SK-N-SH (cell line): ENCODE measurements at regions not wholly inside any gene's neighbourhood (a gene's known extent, or its start where the extent isn't known, plus 50 kb on each side); places are given as distances from the start of the nearest gene placed in this dataset.

Source experiments
- CTCF ChIA-PET: fragments of 300-600, 350-600 bp; formaldehyde crosslinking; extraction: SDS; loops from one replicate; lab custom pipeline; 2021; lab: Yijun Ruan, JAX
- POLR2A ChIA-PET: fragments of 350-600 bp; sonication (Branson Sonifier 250); formaldehyde crosslinking; extraction: SDS; loops from one replicate; lab custom pipeline; 2020; ENCODE audit warnings: antibody characterized with exemption, inconsistent platforms; lab: Yijun Ruan, JAX
- DNase-seq: peaks from one replicate; pipeline ENCODE4 v3.0.0; 2012
- H2AFZ ChIP-seq: fragments of 200-600 bp; sonication (generic); 2 replicates; pipeline ENCODE4 v1.8.1; 2016; ENCODE audit warnings: antibody characterized with exemption, mild to moderate bottlenecking, low read depth
- H3F3A ChIP-seq: fragments of 200-600 bp; sonication (generic); replicated peaks from 2 replicates; pipeline ENCODE3; 2016; ENCODE audit warnings: antibody characterized with exemption, mild to moderate bottlenecking; ENCODE audit not compliant: insufficient read depth
- H3K27ac ChIP-seq, 2 experiments: fragments of 200-500 bp in 1 of 2; fragments of 200-600 bp in 1 of 2; sonication (Bioruptor generic) in 1 of 2; sonication (generic), shearing (Covaris generic) in 1 of 2; 2 replicates each; pipeline versions ENCODE4 v1.5.1 to v1.6.1; 2014 to 2016; ENCODE audit warnings: low read depth in 2 of 2, inconsistent platforms in 1 of 2, low read length in 1 of 2, mild to moderate bottlenecking in 1 of 2, mixed read lengths in 1 of 2
- H3K27me3 ChIP-seq: fragments of 200-600 bp; sonication (generic), shearing (Covaris generic); 2 replicates; pipeline ENCODE4 v1.6.1; 2016; ENCODE audit warnings: mixed run types; ENCODE audit not compliant: insufficient read depth
- H3K36me3 ChIP-seq, 2 experiments: fragments of 200-500 bp in 1 of 2; fragments of 200-600 bp in 1 of 2; sonication (Bioruptor generic) in 1 of 2; sonication (generic) in 1 of 2; replicated peaks in 1 of 2; 2 replicates each; pipeline versions ENCODE3 to v1.5.1; 2014 to 2016; ENCODE audit warnings: low read length in 1 of 2, mild to moderate bottlenecking in 1 of 2; ENCODE audit not compliant: insufficient read depth in 2 of 2, control insufficient read depth in 1 of 2
- H3K4me1 ChIP-seq, 2 experiments: fragments of 200-500 bp in 1 of 2; fragments of 200-600 bp in 1 of 2; sonication (Bioruptor generic) in 1 of 2; sonication (generic), shearing (Covaris generic) in 1 of 2; 2 replicates each; pipeline versions ENCODE4 v1.5.1 to v1.6.1; 2014 to 2016; ENCODE audit warnings: low read depth in 1 of 2, low read length in 1 of 2, mixed run types in 1 of 2; ENCODE audit not compliant: insufficient read depth in 2 of 2, control insufficient read depth in 1 of 2
- H3K4me2 ChIP-seq: fragments of 200-600 bp; sonication (generic), shearing (Covaris generic); 2 replicates; pipeline ENCODE4 v1.6.1; 2017; ENCODE audit warnings: mixed run types
- H3K4me3 ChIP-seq, 2 experiments: fragments of 200-500 bp in 1 of 2; fragments of 200-600 bp in 1 of 2; sonication (Bioruptor generic) in 1 of 2; sonication (generic), shearing (Covaris generic) in 1 of 2; 2 replicates each; pipeline versions ENCODE4 v1.5.1 to v1.8.1; 2014 to 2016; ENCODE audit warnings: low read depth in 2 of 2, inconsistent platforms in 1 of 2, low read length in 1 of 2, mild to moderate bottlenecking in 1 of 2, mixed read lengths in 1 of 2, moderate library complexity in 1 of 2
- H3K79me2 ChIP-seq: fragments of 200-600 bp; sonication (generic); 2 replicates; pipeline ENCODE4 v1.8.1; 2017; ENCODE audit warnings: mild to moderate bottlenecking; ENCODE audit not compliant: insufficient read depth
- H3K9ac ChIP-seq: fragments of 200-600 bp; sonication (generic); 2 replicates; pipeline ENCODE4 v1.6.1; 2017; ENCODE audit warnings: mixed run types
- H3K9me2 ChIP-seq: fragments of 200-600 bp; sonication (generic); 2 replicates; pipeline ENCODE4 v1.6.1; 2017; ENCODE audit warnings: mixed run types
- H3K9me3 ChIP-seq: fragments of 200-600 bp; sonication (generic); 2 replicates; pipeline ENCODE4 v1.6.1; 2017; ENCODE audit warnings: mixed run types, mild to moderate bottlenecking, moderate library complexity
- H4K20me1 ChIP-seq: fragments of 200-600 bp; sonication (generic); 2 replicates; pipeline ENCODE4 v1.6.1; 2017; ENCODE audit warnings: mild to moderate bottlenecking, mixed run types; ENCODE audit not compliant: insufficient read depth
- ELF1 ChIP-seq: IDR thresholded peaks from 2 replicates; pipeline ENCODE4 v1.4.0; 2012
- EP300 ChIP-seq, 2 experiments: IDR thresholded peaks; 2 replicates each; pipeline versions ENCODE4 v1.4.0 to v1.6.1; 2012; ENCODE audit warnings: borderline replicate concordance in 1 of 2, low read depth in 1 of 2, low read length in 1 of 2
- FOSL2 ChIP-seq: IDR thresholded peaks from 2 replicates; pipeline ENCODE4 v1.4.0; 2012; ENCODE audit warnings: low read depth, mild to moderate bottlenecking, moderate library complexity, borderline replicate concordance
- FOXM1 ChIP-seq: IDR thresholded peaks from 2 replicates; pipeline ENCODE4 v1.4.0; 2012; ENCODE audit warnings: low read depth, mild to moderate bottlenecking
- GATA2 ChIP-seq: sonication (generic); formaldehyde crosslinking; IDR thresholded peaks from 2 replicates; pipeline ENCODE4 v1.5.0; 2020; ENCODE audit warnings: mild to moderate bottlenecking, missing genetic modification reagents
- MEF2A ChIP-seq: IDR thresholded peaks from 2 replicates; pipeline ENCODE4 v1.4.0; 2012; ENCODE audit warnings: low read depth, borderline replicate concordance
- NFIC ChIP-seq: IDR thresholded peaks from 2 replicates; pipeline ENCODE4 v1.4.0; 2012; ENCODE audit warnings: borderline replicate concordance
- NRF1 ChIP-seq: IDR thresholded peaks from 2 replicates; pipeline ENCODE4 v1.6.1; 2012; ENCODE audit warnings: low read depth, mild to moderate bottlenecking, low read length
- RAD21 ChIP-seq: IDR thresholded peaks from 2 replicates; pipeline ENCODE4 v1.6.1; 2012; ENCODE audit warnings: mild to moderate bottlenecking, low read length
- RCOR1 ChIP-seq: fragments of 150-350 bp; IDR thresholded peaks from 2 replicates; pipeline ENCODE4 v1.6.1; 2017; ENCODE audit warnings: antibody characterized with exemption, low read length
- RFX5 ChIP-seq: IDR thresholded peaks from 2 replicates; pipeline ENCODE4 v1.6.1; 2012; ENCODE audit warnings: mild to moderate bottlenecking, improper control_type of control experiment, low read length
- RXRA ChIP-seq: IDR thresholded peaks from 2 replicates; pipeline ENCODE4 v1.4.0; 2012; ENCODE audit warnings: low read depth, mild to moderate bottlenecking, borderline replicate concordance
- SIN3A ChIP-seq: IDR thresholded peaks from 2 replicates; pipeline ENCODE4 v1.6.1; 2012; ENCODE audit warnings: low read depth, mild to moderate bottlenecking, low read length, moderate library complexity, borderline replicate concordance
- SMC3 ChIP-seq: IDR thresholded peaks from 2 replicates; pipeline ENCODE4 v1.6.1; 2012; ENCODE audit warnings: low read depth, low read length, improper control_type of control experiment
- TEAD4 ChIP-seq: IDR thresholded peaks from 2 replicates; pipeline ENCODE4 v1.4.0; 2012; ENCODE audit warnings: mild to moderate bottlenecking, borderline replicate concordance; ENCODE audit not compliant: insufficient read depth
- YY1 ChIP-seq: IDR thresholded peaks from 2 replicates; pipeline ENCODE4 v1.4.0; 2012; ENCODE audit warnings: low read depth, mild to moderate bottlenecking
- WGBS: methylation state at CpG from one replicate; pipeline ENCODE4 v1.1.6; 2017; ENCODE audit warnings: low lambda C conversion rate; 5-methylcytosine and 5-hydroxymethylcytosine counted together
- TF ChIP-seq, protein P1 (sequence below): fragments of 150-350 bp; IDR thresholded peaks from 2 replicates; pipeline ENCODE4 v1.6.1; 2016; ENCODE audit warnings: mild to moderate bottlenecking, low read depth, low read length
- TF ChIP-seq, protein P2 (sequence below): IDR thresholded peaks from 2 replicates; pipeline ENCODE4; 2012
- TF ChIP-seq, protein P3 (sequence below): fragments of 150-350 bp; IDR thresholded peaks from 2 replicates; pipeline ENCODE4 v1.6.1; 2017; ENCODE audit warnings: antibody characterized with exemption, low read length, low read depth, borderline replicate concordance
- TF ChIP-seq, protein P4 (sequence below): IDR thresholded peaks from 2 replicates; pipeline ENCODE4 v1.4.0; 2012; ENCODE audit warnings: low read depth
- TF ChIP-seq, protein P5 (sequence below): fragments of 200-600 bp; sonication (generic); IDR thresholded peaks from 2 replicates; pipeline ENCODE4 v1.6.1; 2017; ENCODE audit warnings: antibody characterized with exemption, mild to moderate bottlenecking, moderate library complexity

DNA sequence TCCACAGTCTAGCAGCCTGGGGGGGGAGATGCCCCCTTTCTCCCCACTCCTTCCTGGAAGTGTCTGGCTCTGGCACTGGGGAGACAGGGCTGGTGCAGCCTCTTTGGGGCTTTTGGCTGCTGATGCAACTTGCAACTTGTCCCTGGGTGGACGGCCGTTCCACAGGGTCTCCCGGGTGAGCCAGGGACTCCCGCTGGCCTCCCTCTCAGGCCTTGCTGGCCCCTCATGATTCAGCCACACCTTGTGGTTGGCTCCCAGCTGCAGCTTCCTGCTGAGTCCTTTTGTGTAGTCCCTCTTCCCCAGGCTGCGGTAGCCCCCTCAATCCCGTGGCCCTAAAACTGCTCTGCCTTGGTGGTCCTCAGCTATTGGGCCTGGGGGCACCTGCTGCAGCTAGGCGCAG, 283.5 kb downstream of the PBX3 start:
- CTCF ChIA-PET, result no interaction called here
- Histone ChIP-seq H3F3A (no peaks in the 10 kb centered on the region), H3K79me2 (no peaks in the 10 kb centered on the region), H3K27me3 (no peaks in the 10 kb centered on the region), H3K36me3 (no peaks in the 10 kb centered on the region), H3K4me1 (no peaks in the 10 kb centered on the region), H2AFZ (no peak overlapping the region), H3K9me2 (no peaks in the 10 kb centered on the region), H4K20me1 (no peaks in the 10 kb centered on the region), H3K27ac (no peak overlapping the region), H3K4me2 (no peak overlapping the region), H3K9ac (no peak overlapping the region), H3K9me3 (no peaks in the 10 kb centered on the region), H3K4me3 (no peak overlapping the region)
- no peak for DNase-seq
- POLR2A ChIA-PET, result no interaction called here
- TF ChIP-seq, protein P1, sequence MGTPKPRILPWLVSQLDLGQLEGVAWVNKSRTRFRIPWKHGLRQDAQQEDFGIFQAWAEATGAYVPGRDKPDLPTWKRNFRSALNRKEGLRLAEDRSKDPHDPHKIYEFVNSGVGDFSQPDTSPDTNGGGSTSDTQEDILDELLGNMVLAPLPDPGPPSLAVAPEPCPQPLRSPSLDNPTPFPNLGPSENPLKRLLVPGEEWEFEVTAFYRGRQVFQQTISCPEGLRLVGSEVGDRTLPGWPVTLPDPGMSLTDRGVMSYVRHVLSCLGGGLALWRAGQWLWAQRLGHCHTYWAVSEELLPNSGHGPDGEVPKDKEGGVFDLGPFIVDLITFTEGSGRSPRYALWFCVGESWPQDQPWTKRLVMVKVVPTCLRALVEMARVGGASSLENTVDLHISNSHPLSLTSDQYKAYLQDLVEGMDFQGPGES, result no peak
- no peak for TF ChIP-seq SIN3A
- TF ChIP-seq GATA2, result no peak
- TF ChIP-seq FOSL2, result no peak
- 69% methylated on average over 5 of the region's 7 CpGs for WGBS

DNA sequence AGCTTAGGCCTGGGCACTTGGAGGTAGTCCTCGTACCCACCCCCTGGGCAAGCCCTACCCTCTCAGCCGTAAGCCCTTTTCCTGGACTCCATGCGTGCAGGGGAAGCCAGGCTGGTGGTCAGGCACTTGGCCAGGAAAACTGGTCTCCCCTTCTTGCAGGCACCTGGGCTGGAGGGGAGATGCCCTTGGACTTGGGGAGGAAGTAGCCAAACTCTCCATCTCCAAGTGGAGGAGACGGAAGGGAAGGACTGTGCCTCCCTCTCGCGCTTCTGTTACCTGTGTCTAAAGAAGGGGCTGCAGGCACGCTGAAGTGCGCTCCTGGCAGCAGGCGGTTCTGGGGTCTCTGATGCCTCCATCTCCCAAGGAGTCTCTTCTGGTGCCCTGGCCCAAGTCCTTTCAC, 283.9 kb downstream of the PBX3 start:
- no peak for DNase-seq
- H3K9me2 ChIP-seq, result no peaks in the 10 kb centered on the region
- H3K9ac ChIP-seq, result no peak overlapping the region
- TF ChIP-seq NFIC (no peak), RXRA (no peak), RCOR1 (no peak), FOXM1 (no peak), EP300 (IDR thresholded peaks at IDR 0.05; ENCODE audit: borderline replicate concordance in 1 of 2, low read depth in 1 of 2, low read length in 1 of 2) (no peak), RFX5 (no peak), SIN3A (no peak), FOSL2 (no peak), TEAD4 (no peak), MEF2A (no peak), SMC3 (no peak), YY1 (no peak), NRF1 (no peak), GATA2 (no peak), RAD21 (no peak), ELF1 (no peak)
- TF ChIP-seq, protein P2, sequence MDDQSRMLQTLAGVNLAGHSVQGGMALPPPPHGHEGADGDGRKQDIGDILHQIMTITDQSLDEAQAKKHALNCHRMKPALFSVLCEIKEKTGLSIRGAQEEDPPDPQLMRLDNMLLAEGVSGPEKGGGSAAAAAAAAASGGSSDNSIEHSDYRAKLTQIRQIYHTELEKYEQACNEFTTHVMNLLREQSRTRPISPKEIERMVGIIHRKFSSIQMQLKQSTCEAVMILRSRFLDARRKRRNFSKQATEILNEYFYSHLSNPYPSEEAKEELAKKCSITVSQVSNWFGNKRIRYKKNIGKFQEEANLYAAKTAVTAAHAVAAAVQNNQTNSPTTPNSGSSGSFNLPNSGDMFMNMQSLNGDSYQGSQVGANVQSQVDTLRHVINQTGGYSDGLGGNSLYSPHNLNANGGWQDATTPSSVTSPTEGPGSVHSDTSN, result no peak
- TF ChIP-seq, protein P3, sequence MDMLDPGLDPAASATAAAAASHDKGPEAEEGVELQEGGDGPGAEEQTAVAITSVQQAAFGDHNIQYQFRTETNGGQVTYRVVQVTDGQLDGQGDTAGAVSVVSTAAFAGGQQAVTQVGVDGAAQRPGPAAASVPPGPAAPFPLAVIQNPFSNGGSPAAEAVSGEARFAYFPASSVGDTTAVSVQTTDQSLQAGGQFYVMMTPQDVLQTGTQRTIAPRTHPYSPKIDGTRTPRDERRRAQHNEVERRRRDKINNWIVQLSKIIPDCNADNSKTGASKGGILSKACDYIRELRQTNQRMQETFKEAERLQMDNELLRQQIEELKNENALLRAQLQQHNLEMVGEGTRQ, result no peak
- TF ChIP-seq, protein P4, sequence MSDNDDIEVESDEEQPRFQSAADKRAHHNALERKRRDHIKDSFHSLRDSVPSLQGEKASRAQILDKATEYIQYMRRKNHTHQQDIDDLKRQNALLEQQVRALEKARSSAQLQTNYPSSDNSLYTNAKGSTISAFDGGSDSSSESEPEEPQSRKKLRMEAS, result no peak
- TF ChIP-seq, protein P5, sequence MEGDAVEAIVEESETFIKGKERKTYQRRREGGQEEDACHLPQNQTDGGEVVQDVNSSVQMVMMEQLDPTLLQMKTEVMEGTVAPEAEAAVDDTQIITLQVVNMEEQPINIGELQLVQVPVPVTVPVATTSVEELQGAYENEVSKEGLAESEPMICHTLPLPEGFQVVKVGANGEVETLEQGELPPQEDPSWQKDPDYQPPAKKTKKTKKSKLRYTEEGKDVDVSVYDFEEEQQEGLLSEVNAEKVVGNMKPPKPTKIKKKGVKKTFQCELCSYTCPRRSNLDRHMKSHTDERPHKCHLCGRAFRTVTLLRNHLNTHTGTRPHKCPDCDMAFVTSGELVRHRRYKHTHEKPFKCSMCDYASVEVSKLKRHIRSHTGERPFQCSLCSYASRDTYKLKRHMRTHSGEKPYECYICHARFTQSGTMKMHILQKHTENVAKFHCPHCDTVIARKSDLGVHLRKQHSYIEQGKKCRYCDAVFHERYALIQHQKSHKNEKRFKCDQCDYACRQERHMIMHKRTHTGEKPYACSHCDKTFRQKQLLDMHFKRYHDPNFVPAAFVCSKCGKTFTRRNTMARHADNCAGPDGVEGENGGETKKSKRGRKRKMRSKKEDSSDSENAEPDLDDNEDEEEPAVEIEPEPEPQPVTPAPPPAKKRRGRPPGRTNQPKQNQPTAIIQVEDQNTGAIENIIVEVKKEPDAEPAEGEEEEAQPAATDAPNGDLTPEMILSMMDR, result no peak
- no peak overlapping the region for H3K4me3 ChIP-seq
- no peaks in the 10 kb centered on the region for H3K27me3 ChIP-seq
- no peaks in the 10 kb centered on the region for H3K79me2 ChIP-seq
- no peak overlapping the region for H2AFZ ChIP-seq
- no peaks in the 10 kb centered on the region for H3K9me3 ChIP-seq
- ChIA-PET POLR2A (no interaction called here), CTCF (no interaction called here)
- H3K27ac ChIP-seq, result no peak overlapping the region
- no peaks in the 10 kb centered on the region for H3F3A ChIP-seq
- no peaks in the 10 kb centered on the region for H3K4me1 ChIP-seq
- no peaks in the 10 kb centered on the region for H3K36me3 ChIP-seq
- no peak overlapping the region for H3K4me2 ChIP-seq
- 67% methylated on average over 2 of the region's 9 CpGs for WGBS
- no peaks in the 10 kb centered on the region for H4K20me1 ChIP-seq
